ENCODE measurements at regions not wholly inside any gene's neighbourhood (a gene's known extent, or its start where the extent isn't known, plus 50 kb on each side); places are given as distances from the start of the nearest gene placed in this dataset.

- Mint-ChIP-seq H3K4me1 (ENCODE audit: insufficient read depth, unreplicated experiment) (no peaks in the 10 kb centered on the region), H3K9me3 (ENCODE audit: unreplicated experiment) (peaks cover 15% of the 10 kb centered on the region), H3K4me3 (ENCODE audit: unreplicated experiment) (no peak overlapping the region), H3K27ac (ENCODE audit: low read depth, unreplicated experiment) (no peak overlapping the region), H3K36me3 (ENCODE audit: insufficient read depth, unreplicated experiment) (no peaks in the 10 kb centered on the region), H3K27me3 (ENCODE audit: insufficient read depth, unreplicated experiment) (no peaks in the 10 kb centered on the region)
- POLR2A ChIA-PET, result no interaction called here
- BruUV-seq (replicated peaks), result no TSS peak
- DNase-seq (ENCODE audit: unreplicated experiment), result no peak
- CTCF ChIA-PET, result interaction anchor here (0.7 kb wide), 1 partner anchor 195 kb away, joined by 3 read pairs; no protein-coding TSS in a partner anchor
- no peak for TF ChIP-seq CTCF (IDR thresholded peaks at IDR 0.05; ENCODE audit: unreplicated experiment)
- intact Hi-C loops (cut with micrococcal nuclease), result no loop called here
Measured at GRCh38 chr2:105989070-105989469, 205.0 kb downstream of the UXS1 start.

GRCh38 chr2:105977807-105978206 is 216.3 kb downstream of the UXS1 start:
- peaks cover 17% of the 10 kb centered on the region for H3K27me3 Mint-ChIP-seq (ENCODE audit: insufficient read depth, unreplicated experiment)
- no peaks in the 10 kb centered on the region for H3K36me3 Mint-ChIP-seq (ENCODE audit: insufficient read depth, unreplicated experiment)
- H3K4me1 Mint-ChIP-seq (ENCODE audit: insufficient read depth, unreplicated experiment), result peaks cover 6% of the 10 kb centered on the region
- no TSS peak for BruUV-seq (replicated peaks)
- H3K27ac Mint-ChIP-seq (ENCODE audit: low read depth, unreplicated experiment), result peak overlapping the region; percentile 3
- POLR2A ChIA-PET, result interaction anchor here (0.6 kb wide), 1 partner anchor 112 kb away, joined by 3 read pairs; no protein-coding TSS in a partner anchor
- H3K4me3 Mint-ChIP-seq (ENCODE audit: unreplicated experiment), result no peak overlapping the region
- DNase-seq (ENCODE audit: unreplicated experiment), result no peak
- CTCF ChIA-PET, result interaction anchor here (1.1 kb wide), 1 partner anchor 218 kb away, joined by 3 read pairs; no protein-coding TSS in a partner anchor
- H3K9me3 Mint-ChIP-seq (ENCODE audit: unreplicated experiment), result peaks cover 21% of the 10 kb centered on the region
- intact Hi-C loops (cut with micrococcal nuclease), result no loop called here
- TF ChIP-seq CTCF (IDR thresholded peaks at IDR 0.05; ENCODE audit: unreplicated experiment), result no peak

GRCh38 chr2:105977212-105977611 is 216.9 kb downstream of the UXS1 start:
- CTCF ChIA-PET, result no interaction called here
- H3K9me3 Mint-ChIP-seq (ENCODE audit: unreplicated experiment), result peaks cover 21% of the 10 kb centered on the region
- intact Hi-C loops (cut with micrococcal nuclease), result no loop called here
- no TSS peak for BruUV-seq (replicated peaks)
- no peak overlapping the region for H3K4me3 Mint-ChIP-seq (ENCODE audit: unreplicated experiment)
- peaks cover 6% of the 10 kb centered on the region for H3K4me1 Mint-ChIP-seq (ENCODE audit: insufficient read depth, unreplicated experiment)
- no peak for TF ChIP-seq CTCF (IDR thresholded peaks at IDR 0.05; ENCODE audit: unreplicated experiment)
- POLR2A ChIA-PET, result interaction anchor here (0.6 kb wide), 1 partner anchor 111 kb away, joined by 3 read pairs; no protein-coding TSS in a partner anchor
- no peaks in the 10 kb centered on the region for H3K36me3 Mint-ChIP-seq (ENCODE audit: insufficient read depth, unreplicated experiment)
- H3K27ac Mint-ChIP-seq (ENCODE audit: low read depth, unreplicated experiment), result peak overlapping the region; percentile 3
- peak; percentile 46 for DNase-seq (ENCODE audit: unreplicated experiment)
- H3K27me3 Mint-ChIP-seq (ENCODE audit: insufficient read depth, unreplicated experiment), result peaks cover 17% of the 10 kb centered on the region

GRCh38 chr2:105974812-105975211 is 219.3 kb downstream of the UXS1 start:
- Mint-ChIP-seq H3K9me3 (ENCODE audit: unreplicated experiment) (peaks cover 21% of the 10 kb centered on the region), H3K4me1 (ENCODE audit: insufficient read depth, unreplicated experiment) (peaks cover 6% of the 10 kb centered on the region), H3K27ac (ENCODE audit: low read depth, unreplicated experiment) (no peak overlapping the region), H3K4me3 (ENCODE audit: unreplicated experiment) (no peak overlapping the region), H3K27me3 (ENCODE audit: insufficient read depth, unreplicated experiment) (peaks cover 17% of the 10 kb centered on the region), H3K36me3 (ENCODE audit: insufficient read depth, unreplicated experiment) (no peaks in the 10 kb centered on the region)
- no TSS peak for BruUV-seq (replicated peaks)
- DNase-seq (ENCODE audit: unreplicated experiment), result no peak
- no peak for TF ChIP-seq CTCF (IDR thresholded peaks at IDR 0.05; ENCODE audit: unreplicated experiment)
- CTCF ChIA-PET, result interaction anchor here (0.6 kb wide), 1 partner anchor 29 kb away, joined by 4 read pairs; no protein-coding TSS in a partner anchor
- POLR2A ChIA-PET, result no interaction called here
- intact Hi-C loops (cut with micrococcal nuclease), result no loop called here

Data from MCF 10A (cell line).